Nephron progenitor cell (in vitro differentiated cells): ENCODE measurements at regions not wholly inside any gene's neighbourhood (a gene's known extent, or its start where the extent isn't known, plus 50 kb on each side); places are given as distances from the start of the nearest gene placed in this dataset.

Source experiments
- DNase-seq: peaks from one replicate; pipeline ENCODE4 v3.0.0; 2021
- H3K27ac Mint-ChIP-seq: 2 replicates; pipeline ENCODE4 v1.8.0; 2021; ENCODE audit warnings: mild to moderate bottlenecking, moderate library complexity, mixed read lengths
- H3K27me3 Mint-ChIP-seq: 2 replicates; pipeline ENCODE4 v1.8.0; 2021; ENCODE audit warnings: mild to moderate bottlenecking, low read depth, mixed read lengths; ENCODE audit not compliant: poor library complexity
- H3K36me3 Mint-ChIP-seq: 2 replicates; pipeline ENCODE4 v1.8.0; 2021; ENCODE audit warnings: low read depth, mixed read lengths
- H3K4me1 Mint-ChIP-seq: 2 replicates; pipeline ENCODE4 v1.8.0; 2021; ENCODE audit warnings: mixed read lengths
- H3K4me3 Mint-ChIP-seq: 2 replicates; pipeline ENCODE4 v1.8.0; 2021; ENCODE audit warnings: mild to moderate bottlenecking, moderate library complexity, mixed read lengths
- H3K9me3 Mint-ChIP-seq: 2 replicates; pipeline ENCODE4 v1.8.0; 2021; ENCODE audit warnings: mild to moderate bottlenecking, moderate library complexity, mixed read lengths
- CTCF ChIP-seq: fragments of 200-600 bp; sonication (generic); IDR thresholded peaks from 2 replicates; pipeline ENCODE4 v1.5.0; 2021; ENCODE audit warnings: antibody characterized with exemption

- H3K27ac Mint-ChIP-seq: peak overlapping the region; percentile 93
- no peaks in the 10 kb centered on the region for H3K27me3 Mint-ChIP-seq
- no peak for DNase-seq
- no peaks in the 10 kb centered on the region for H3K36me3 Mint-ChIP-seq
- H3K9me3 Mint-ChIP-seq: no peaks in the 10 kb centered on the region
- TF ChIP-seq CTCF: no peak
- H3K4me3 Mint-ChIP-seq: no peak overlapping the region
- H3K4me1 Mint-ChIP-seq: peaks cover 50% of the 10 kb centered on the region
These were observed 630.7 kb upstream of the ZNF608 start for GRCh38 chr5:125377141-125377540.

- no peaks in the 10 kb centered on the region for H3K27me3 Mint-ChIP-seq
- H3K4me1 Mint-ChIP-seq: peaks cover 22% of the 10 kb centered on the region
- DNase-seq: no peak
- no peak for TF ChIP-seq CTCF
- no peak overlapping the region for H3K4me3 Mint-ChIP-seq
- no peaks in the 10 kb centered on the region for H3K9me3 Mint-ChIP-seq
- H3K27ac Mint-ChIP-seq: peak overlapping the region; percentile 24
- H3K36me3 Mint-ChIP-seq: no peaks in the 10 kb centered on the region
These were observed 634.9 kb upstream of the ZNF608 start for GRCh38 chr5:125381290-125381689.

GRCh38 chr5:125384071-125384470 is 637.6 kb upstream of the ZNF608 start:
- Mint-ChIP-seq H3K4me1 (peaks cover 18% of the 10 kb centered on the region), H3K27me3 (no peaks in the 10 kb centered on the region), H3K27ac (no peak overlapping the region), H3K36me3 (no peaks in the 10 kb centered on the region), H3K9me3 (no peaks in the 10 kb centered on the region), H3K4me3 (no peak overlapping the region)
- no peak for DNase-seq
- no peak for TF ChIP-seq CTCF

GRCh38 chr5:125390326-125390725 is 643.9 kb upstream of the ZNF608 start:
- H3K4me1 Mint-ChIP-seq: peaks cover 14% of the 10 kb centered on the region
- H3K9me3 Mint-ChIP-seq: peaks cover 12% of the 10 kb centered on the region
- H3K36me3 Mint-ChIP-seq: peaks cover 6% of the 10 kb centered on the region
- no peak for DNase-seq
- no peaks in the 10 kb centered on the region for H3K27me3 Mint-ChIP-seq
- no peak overlapping the region for H3K27ac Mint-ChIP-seq
- no peak overlapping the region for H3K4me3 Mint-ChIP-seq
- no peak for TF ChIP-seq CTCF

GRCh38 chr5:125393221-125393815 is 646.9 kb upstream of the ZNF608 start:
- H3K4me1 Mint-ChIP-seq: peaks cover 5% of the 10 kb centered on the region
- no peak overlapping the region for H3K27ac Mint-ChIP-seq
- no peak overlapping the region for H3K4me3 Mint-ChIP-seq
- peaks cover 29% of the 10 kb centered on the region for H3K9me3 Mint-ChIP-seq
- no peak for DNase-seq
- H3K36me3 Mint-ChIP-seq: peaks cover 18% of the 10 kb centered on the region
- no peak for TF ChIP-seq CTCF
- no peaks in the 10 kb centered on the region for H3K27me3 Mint-ChIP-seq

- Mint-ChIP-seq H3K4me3 (no peak overlapping the region), H3K9me3 (peaks cover 29% of the 10 kb centered on the region), H3K27me3 (no peaks in the 10 kb centered on the region), H3K36me3 (peaks cover 18% of the 10 kb centered on the region), H3K27ac (no peak overlapping the region), H3K4me1 (peaks cover 5% of the 10 kb centered on the region)
- no peak for TF ChIP-seq CTCF
- DNase-seq: no peak
These were observed 648.3 kb upstream of the ZNF608 start for GRCh38 chr5:125394661-125395280.
